ENCODE measurements at regions not wholly inside any gene's neighbourhood (a gene's known extent, or its start where the extent isn't known, plus 50 kb on each side); places are given as distances from the start of the nearest gene placed in this dataset.

DNA sequence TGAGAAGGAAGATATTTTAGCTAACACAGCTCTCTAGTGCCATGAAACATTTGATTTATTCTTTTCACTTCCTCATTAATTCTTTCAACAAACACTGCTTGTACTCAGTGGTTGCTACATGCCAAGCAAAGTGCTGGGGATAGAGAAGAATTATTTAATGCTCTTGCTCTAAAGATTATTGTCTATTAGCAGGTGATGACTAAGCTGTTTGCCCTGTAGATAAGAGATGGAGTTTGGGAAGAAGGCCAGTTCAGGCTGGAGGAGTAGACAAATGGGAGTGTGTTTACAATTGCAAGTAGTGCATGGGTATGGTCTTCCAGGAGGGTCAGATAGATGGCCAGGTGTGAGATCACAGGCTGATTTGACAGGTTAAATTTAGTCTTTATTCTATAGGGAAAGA lies 99.8 kb upstream of the SEL1L start (continued):
- TF ChIP-seq, protein P1, sequence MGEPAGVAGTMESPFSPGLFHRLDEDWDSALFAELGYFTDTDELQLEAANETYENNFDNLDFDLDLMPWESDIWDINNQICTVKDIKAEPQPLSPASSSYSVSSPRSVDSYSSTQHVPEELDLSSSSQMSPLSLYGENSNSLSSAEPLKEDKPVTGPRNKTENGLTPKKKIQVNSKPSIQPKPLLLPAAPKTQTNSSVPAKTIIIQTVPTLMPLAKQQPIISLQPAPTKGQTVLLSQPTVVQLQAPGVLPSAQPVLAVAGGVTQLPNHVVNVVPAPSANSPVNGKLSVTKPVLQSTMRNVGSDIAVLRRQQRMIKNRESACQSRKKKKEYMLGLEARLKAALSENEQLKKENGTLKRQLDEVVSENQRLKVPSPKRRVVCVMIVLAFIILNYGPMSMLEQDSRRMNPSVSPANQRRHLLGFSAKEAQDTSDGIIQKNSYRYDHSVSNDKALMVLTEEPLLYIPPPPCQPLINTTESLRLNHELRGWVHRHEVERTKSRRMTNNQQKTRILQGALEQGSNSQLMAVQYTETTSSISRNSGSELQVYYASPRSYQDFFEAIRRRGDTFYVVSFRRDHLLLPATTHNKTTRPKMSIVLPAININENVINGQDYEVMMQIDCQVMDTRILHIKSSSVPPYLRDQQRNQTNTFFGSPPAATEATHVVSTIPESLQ (CRISPR knock-in tag; IDR thresholded peaks at IDR 0.05): no peak
- TF ChIP-seq HMGA2 (CRISPR knock-in tag; IDR thresholded peaks at IDR 0.05) (no peak), ZNF512 (CRISPR knock-in tag; IDR thresholded peaks at IDR 0.05; ENCODE audit: borderline replicate concordance) (no peak)

- peaks cover 4% of the 10 kb centered on the region; the same call in 1 of the 2 replicates for H3K9me3 Mint-ChIP-seq
- H3K27ac Mint-ChIP-seq: no peak overlapping the region
- ChIA-PET POLR2A (no interaction called here), CTCF (no interaction called here)
- H3K4me3 Mint-ChIP-seq: no peak overlapping the region
- peaks cover 9% of the 10 kb centered on the region for H3K4me1 Mint-ChIP-seq
- H3K36me3 Mint-ChIP-seq: no peaks in the 10 kb centered on the region
- no peak for TF ChIP-seq SMAD4 (CRISPR knock-in tag; IDR thresholded peaks at IDR 0.05)
- TF ChIP-seq KAT7 (CRISPR knock-in tag; IDR thresholded peaks at IDR 0.05; ENCODE audit: borderline replicate concordance): no peak
- no peak for TF ChIP-seq OVOL2 (CRISPR knock-in tag; IDR thresholded peaks at IDR 0.05; ENCODE audit: borderline replicate concordance)
- no peak for TF ChIP-seq SMAD3 (CRISPR knock-in tag; IDR thresholded peaks at IDR 0.05; ENCODE audit: borderline replicate concordance)
- TF ChIP-seq ERG (CRISPR knock-in tag; IDR thresholded peaks at IDR 0.05): no peak
- no peak for TF ChIP-seq RELA (CRISPR knock-in tag; IDR thresholded peaks at IDR 0.05; ENCODE audit: borderline replicate concordance)
- TF ChIP-seq ZBTB21 (CRISPR knock-in tag; IDR thresholded peaks at IDR 0.05; ENCODE audit: borderline replicate concordance): no peak
- no peak for TF ChIP-seq ZNF138 (CRISPR knock-in tag; conservative IDR thresholded peaks at IDR 0.05)
- 0 out of 2 replicates have a peak, but pooled peaks cover 2% of the 10 kb centered on the region for H3K27me3 Mint-ChIP-seq (ENCODE audit: low read depth)
- no peak for ATAC-seq
- DNase-seq (ENCODE audit: low spot score): no peak
Observed at GRCh38 chr14:81637639-81638038, 104.0 kb upstream of the SEL1L start.

GRCh38 chr14:81638656-81639280 lies 105.1 kb upstream of the SEL1L start:
- DNase-seq (ENCODE audit: low spot score): no peak
- no peaks in the 10 kb centered on the region for H3K36me3 Mint-ChIP-seq
- H3K9me3 Mint-ChIP-seq: 0 out of 2 replicates have a peak, but pooled peaks cover 4% of the 10 kb centered on the region
- no peak for ATAC-seq
- 0 out of 2 replicates have a peak, but pooled peaks cover 2% of the 10 kb centered on the region for H3K27me3 Mint-ChIP-seq (ENCODE audit: low read depth)
- ChIA-PET POLR2A (no interaction called here), CTCF (interaction anchor here (0.7 kb wide), 1 partner anchor 37 kb away, joined by 3 read pairs; no protein-coding TSS in a partner anchor)
- TF ChIP-seq SOX15 (CRISPR knock-in tag; IDR thresholded peaks at IDR 0.05): no peak
- no peak for TF ChIP-seq TCF7 (CRISPR knock-in tag; IDR thresholded peaks at IDR 0.05; ENCODE audit: low read depth)
- no peak for TF ChIP-seq NR2C2 (CRISPR knock-in tag; IDR thresholded peaks at IDR 0.05)
- no peak for TF ChIP-seq ZBTB21 (CRISPR knock-in tag; IDR thresholded peaks at IDR 0.05; ENCODE audit: borderline replicate concordance)
- no peak overlapping the region for H3K27ac Mint-ChIP-seq
- peaks cover 9% of the 10 kb centered on the region for H3K4me1 Mint-ChIP-seq
- no peak overlapping the region for H3K4me3 Mint-ChIP-seq

DNA sequence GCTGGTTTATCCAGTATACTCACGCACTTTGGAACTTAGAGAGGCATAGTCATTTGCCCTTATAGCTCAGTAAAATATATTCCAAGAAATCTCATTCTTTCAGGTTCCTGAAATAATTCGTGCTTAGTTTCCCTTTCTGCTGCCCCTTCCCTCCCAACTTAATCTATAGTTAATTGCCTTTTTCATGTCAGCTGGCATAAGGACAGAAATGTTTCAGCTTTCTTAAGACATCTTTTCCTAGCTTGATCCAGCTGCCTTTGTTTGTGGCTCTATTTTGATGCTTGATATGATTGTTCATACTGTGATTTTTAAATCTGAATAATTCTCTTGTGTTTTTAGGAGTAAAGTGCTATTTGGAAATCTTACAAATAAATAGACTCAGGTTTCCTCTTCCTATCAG lies 120.0 kb upstream of the SEL1L start:
- peaks cover 18% of the 10 kb centered on the region for H3K4me1 Mint-ChIP-seq
- peaks cover 4% of the 10 kb centered on the region; the same call in 1 of the 2 replicates for H3K27me3 Mint-ChIP-seq (ENCODE audit: low read depth)
- DNase-seq (ENCODE audit: low spot score) (no peak), ATAC-seq (no peak)
- H3K9me3 Mint-ChIP-seq: peaks cover 13% of the 10 kb centered on the region
- H3K36me3 Mint-ChIP-seq: no peaks in the 10 kb centered on the region
- ChIA-PET POLR2A (no interaction called here), CTCF (no interaction called here)
- H3K27ac Mint-ChIP-seq: no peak overlapping the region
- no peak overlapping the region for H3K4me3 Mint-ChIP-seq
- TF ChIP-seq, protein P2, sequence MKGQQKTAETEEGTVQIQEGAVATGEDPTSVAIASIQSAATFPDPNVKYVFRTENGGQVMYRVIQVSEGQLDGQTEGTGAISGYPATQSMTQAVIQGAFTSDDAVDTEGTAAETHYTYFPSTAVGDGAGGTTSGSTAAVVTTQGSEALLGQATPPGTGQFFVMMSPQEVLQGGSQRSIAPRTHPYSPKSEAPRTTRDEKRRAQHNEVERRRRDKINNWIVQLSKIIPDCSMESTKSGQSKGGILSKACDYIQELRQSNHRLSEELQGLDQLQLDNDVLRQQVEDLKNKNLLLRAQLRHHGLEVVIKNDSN (CRISPR knock-in tag; IDR thresholded peaks at IDR 0.05): no peak
- no peak for TF ChIP-seq SOX15 (CRISPR knock-in tag; IDR thresholded peaks at IDR 0.05)
- no peak for TF ChIP-seq TEAD4 (CRISPR knock-in tag; IDR thresholded peaks at IDR 0.05)
- no peak for TF ChIP-seq ZNF138 (CRISPR knock-in tag; conservative IDR thresholded peaks at IDR 0.05)
- TF ChIP-seq PRDM15 (CRISPR knock-in tag; IDR thresholded peaks at IDR 0.05): no peak
- TF ChIP-seq ZNF232 (CRISPR knock-in tag; IDR thresholded peaks at IDR 0.05): no peak
- no peak for TF ChIP-seq ESRRA (CRISPR knock-in tag; IDR thresholded peaks at IDR 0.05; ENCODE audit: borderline replicate concordance)
- no peak for TF ChIP-seq CDX4 (CRISPR knock-in tag; IDR thresholded peaks at IDR 0.05; ENCODE audit: borderline replicate concordance)
- no peak for TF ChIP-seq ZNF263 (CRISPR knock-in tag; IDR thresholded peaks at IDR 0.05; ENCODE audit: low read depth)

Data from WTC11 (cell line).